ENCODE measurements at regions not wholly inside any gene's neighbourhood (a gene's known extent, or its start where the extent isn't known, plus 50 kb on each side); places are given as distances from the start of the nearest gene placed in this dataset.

GRCh38 chr16:65543781-65544740 is 422.2 kb upstream of the CDH11 start:
- no peak for TF ChIP-seq CTCF (conservative IDR thresholded peaks at IDR 0.05; ENCODE audit: low read depth, low read length)
- TF ChIP-seq, protein P1, sequence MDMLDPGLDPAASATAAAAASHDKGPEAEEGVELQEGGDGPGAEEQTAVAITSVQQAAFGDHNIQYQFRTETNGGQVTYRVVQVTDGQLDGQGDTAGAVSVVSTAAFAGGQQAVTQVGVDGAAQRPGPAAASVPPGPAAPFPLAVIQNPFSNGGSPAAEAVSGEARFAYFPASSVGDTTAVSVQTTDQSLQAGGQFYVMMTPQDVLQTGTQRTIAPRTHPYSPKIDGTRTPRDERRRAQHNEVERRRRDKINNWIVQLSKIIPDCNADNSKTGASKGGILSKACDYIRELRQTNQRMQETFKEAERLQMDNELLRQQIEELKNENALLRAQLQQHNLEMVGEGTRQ (IDR thresholded peaks at IDR 0.05; ENCODE audit: low read depth, low read length), result no peak
- TF ChIP-seq RCOR1 (IDR thresholded peaks at IDR 0.05; ENCODE audit: insufficient replicate concordance, low read length), result no peak
- TF ChIP-seq CEBPB (IDR thresholded peaks at IDR 0.05; ENCODE audit: low read depth, low read length), result no peak
- TF ChIP-seq BHLHE40 (IDR thresholded peaks at IDR 0.05; ENCODE audit: low read depth, low read length), result no peak
- TF ChIP-seq POLR2A (IDR thresholded peaks at IDR 0.05; ENCODE audit: low read depth, low read length), result no peak
- TF ChIP-seq RAD21 (IDR thresholded peaks at IDR 0.05; ENCODE audit: low read length), result no peak
- no peak for TF ChIP-seq FOS (IDR thresholded peaks at IDR 0.05; ENCODE audit: low read depth, low read length)
- no peak for TF ChIP-seq SMC3 (IDR thresholded peaks at IDR 0.05; ENCODE audit: low read depth, low read length)
- TF ChIP-seq CHD1 (IDR thresholded peaks at IDR 0.05; ENCODE audit: low read depth, low read length), result no peak
